HG03196 (cell line): ENCODE measurements at regions not wholly inside any gene's neighbourhood (a gene's known extent, or its start where the extent isn't known, plus 50 kb on each side); places are given as distances from the start of the nearest gene placed in this dataset.
"Not testable (repeated sequence)": the region's sequence is repeated elsewhere in the genome, so short reads cannot be mapped to it uniquely, and the experiment has no call there.

Experiments used
- ATAC-seq: cut with Tn5 transposase; IDR thresholded peaks from one replicate; pipeline ENCODE4 v1.9.1; 2021; ENCODE audit not compliant: unreplicated experiment

- ATAC-seq = no peak
Measured at GRCh38 chr16:87041286-87041685, 275.9 kb downstream of the C16orf95 start.

GRCh38 chr16:87042551-87043230 is 274.5 kb downstream of the C16orf95 start:
- no peak for ATAC-seq

- no peak for ATAC-seq
Measured at GRCh38 chr16:87043231-87044031, 273.8 kb downstream of the C16orf95 start.

GRCh38 chr16:87044032-87044382 is 273.2 kb downstream of the C16orf95 start:
- ATAC-seq = no peak

GRCh38 chr16:87044829-87045228 is 272.4 kb downstream of the C16orf95 start:
- ATAC-seq = no peak

- ATAC-seq = no peak
Measured at GRCh38 chr16:87045466-87046216, 271.6 kb downstream of the C16orf95 start.

- ATAC-seq = no peak
Measured at GRCh38 chr16:87046235-87046634, 271.0 kb downstream of the C16orf95 start.

- no peak for ATAC-seq
Measured at GRCh38 chr16:87047221-87048037, 269.8 kb downstream of the C16orf95 start.

GRCh38 chr16:87048038-87048729 is 269.0 kb downstream of the C16orf95 start:
- ATAC-seq = no peak

GRCh38 chr16:87048730-87049115 is 268.5 kb downstream of the C16orf95 start:
- ATAC-seq = no peak

- ATAC-seq = not testable (repeated sequence)
Measured at GRCh38 chr16:87049216-87049615, 268.0 kb downstream of the C16orf95 start.

GRCh38 chr16:87050142-87050541 is 267.1 kb downstream of the C16orf95 start:
- ATAC-seq = no peak

- no peak for ATAC-seq
Measured at GRCh38 chr16:87051526-87052320, 265.5 kb downstream of the C16orf95 start.

GRCh38 chr16:87052506-87052905 is 264.7 kb downstream of the C16orf95 start:
- no peak for ATAC-seq

GRCh38 chr16:87053016-87053982 is 263.9 kb downstream of the C16orf95 start:
- ATAC-seq = no peak

GRCh38 chr16:87054154-87054553 is 263.0 kb downstream of the C16orf95 start:
- no peak for ATAC-seq

GRCh38 chr16:87054856-87055255 is 262.3 kb downstream of the C16orf95 start:
- no peak for ATAC-seq

GRCh38 chr16:87056083-87056482 is 261.1 kb downstream of the C16orf95 start:
- ATAC-seq = no peak
